HEK293T (cell line): ENCODE measurements at regions not wholly inside any gene's neighbourhood (a gene's known extent, or its start where the extent isn't known, plus 50 kb on each side); places are given as distances from the start of the nearest gene placed in this dataset.

Source experiments
- CTCF ChIA-PET: fragments of 350-600 bp; formaldehyde crosslinking; extraction: SDS; loops from one replicate; lab custom pipeline; 2021; ENCODE audit warnings: antibody characterized with exemption, inconsistent platforms; lab: Yijun Ruan, JAX
- POLR2A ChIA-PET: fragments of 350-600 bp; formaldehyde crosslinking; extraction: SDS; loops from one replicate; lab custom pipeline; 2020; ENCODE audit warnings: antibody characterized with exemption, inconsistent platforms; lab: Yijun Ruan, JAX
- DNase-seq: peaks from one replicate; pipeline ENCODE4 v3.0.0; 2012; ENCODE audit warnings: mixed read lengths; ENCODE audit errors: extremely low spot score
- ARNT ChIP-seq: fragments of 450-650 bp; IDR thresholded peaks from 2 replicates; pipeline ENCODE4 v1.6.1; 2017; ENCODE audit warnings: mild to moderate bottlenecking
- BHLHE40 ChIP-seq: fragments of 450-650 bp; IDR thresholded peaks from 2 replicates; pipeline ENCODE4 v1.6.1; 2016; ENCODE audit warnings: mild to moderate bottlenecking, moderate library complexity, borderline replicate concordance
- CTBP1 ChIP-seq: fragments of 450-650 bp; IDR thresholded peaks from 2 replicates; pipeline ENCODE4 v1.6.1; 2016; ENCODE audit warnings: borderline replicate concordance
- ELF4 ChIP-seq: fragments of 450-650 bp; IDR thresholded peaks from 2 replicates; pipeline ENCODE4 v1.6.1; 2017; ENCODE audit warnings: antibody characterized with exemption
- FOXA1 ChIP-seq: fragments of 450-650 bp; IDR thresholded peaks from 2 replicates; pipeline ENCODE4 v1.6.1; 2016; ENCODE audit warnings: mild to moderate bottlenecking
- FOXK2 ChIP-seq: fragments of 450-650 bp; IDR thresholded peaks from 2 replicates; pipeline ENCODE4 v1.6.1; 2016; ENCODE audit warnings: mild to moderate bottlenecking
- FOXM1 ChIP-seq: fragments of 450-650 bp; IDR thresholded peaks from 2 replicates; pipeline ENCODE4 v1.6.1; 2017; ENCODE audit warnings: mild to moderate bottlenecking, borderline replicate concordance
- HDGF ChIP-seq: fragments of 450-650 bp; IDR thresholded peaks from 2 replicates; pipeline ENCODE4 v1.6.1; 2017; ENCODE audit warnings: antibody characterized with exemption, borderline replicate concordance
- L3MBTL2 ChIP-seq: fragments of 450-650 bp; conservative IDR thresholded peaks from 2 replicates; pipeline ENCODE4 v1.6.1; 2016; ENCODE audit warnings: mild to moderate bottlenecking
- LEF1 ChIP-seq: fragments of 450-650 bp; IDR thresholded peaks from 2 replicates; pipeline ENCODE4 v1.6.1; 2017; ENCODE audit warnings: mild to moderate bottlenecking, borderline replicate concordance
- NFRKB ChIP-seq: fragments of 450-650 bp; IDR thresholded peaks from 2 replicates; pipeline ENCODE4 v1.6.1; 2016; ENCODE audit warnings: mild to moderate bottlenecking, moderate library complexity
- PKNOX1 ChIP-seq: fragments of 450-650 bp; IDR thresholded peaks from 2 replicates; pipeline ENCODE4 v1.6.1; 2016
- SP1 ChIP-seq: fragments of 450-650 bp; IDR thresholded peaks from 2 replicates; pipeline ENCODE4 v1.6.1; 2017
- SUZ12 ChIP-seq: fragments of 450-650 bp; IDR thresholded peaks from 2 replicates; pipeline ENCODE4 v1.6.1; 2016; ENCODE audit warnings: mild to moderate bottlenecking
- TARDBP ChIP-seq: fragments of 450-650 bp; IDR thresholded peaks from 2 replicates; pipeline ENCODE4 v1.6.1; 2016
- ZNF384 ChIP-seq: fragments of 450-650 bp; IDR thresholded peaks from 2 replicates; pipeline ENCODE4 v1.6.1; 2016

GRCh38 chr21:36630485-36631206 lies 68.3 kb upstream of the SIM2 start:
- DNase-seq, result peak; percentile 83
- POLR2A ChIA-PET, result interaction anchor here (0.8 kb wide), 1 partner anchor 68 kb away, joined by 5 read pairs; the partner anchor contains the start of gene SIM2
- CTCF ChIA-PET, result interaction anchor here (0.6 to 2.3 kb wide), 42 partner anchors 9 to 1885 kb away, joined by 3 to 21 read pairs (median 4); no protein-coding TSS in a partner anchor
- TF ChIP-seq ZNF384, result no peak
- TF ChIP-seq L3MBTL2, result no peak
- TF ChIP-seq FOXK2, result no peak
- TF ChIP-seq PKNOX1, result no peak
- TF ChIP-seq CTBP1, result no peak
- no peak for TF ChIP-seq HDGF
- TF ChIP-seq SP1, result no peak

GRCh38 chr21:36636016-36636415 lies 62.9 kb upstream of the SIM2 start:
- ChIA-PET POLR2A (no interaction called here), CTCF (interaction anchor here (0.7 kb wide), 1 partner anchor 38 kb away, joined by 3 read pairs; no protein-coding TSS in a partner anchor)
- TF ChIP-seq HDGF, result no peak
- TF ChIP-seq FOXM1, result no peak
- no peak for TF ChIP-seq SP1
- no peak for TF ChIP-seq PKNOX1
- no peak for TF ChIP-seq ELF4
- DNase-seq, result no peak

GRCh38 chr21:36636439-36636838 lies 62.5 kb upstream of the SIM2 start:
- POLR2A ChIA-PET, result no interaction called here
- DNase-seq, result no peak
- TF ChIP-seq SUZ12 (no peak), ZNF384 (no peak), L3MBTL2 (no peak), BHLHE40 (no peak), ELF4 (no peak), HDGF (no peak), FOXK2 (no peak), PKNOX1 (peak; percentile 38), NFRKB (no peak)
- CTCF ChIA-PET, result no interaction called here

- TF ChIP-seq NFRKB (no peak), PKNOX1 (no peak)
- POLR2A ChIA-PET, result no interaction called here
- CTCF ChIA-PET, result interaction anchor here (1.9 kb wide), 1 partner anchor 9 kb away, joined by 14 read pairs; no protein-coding TSS in a partner anchor
Measured at GRCh38 chr21:36639769-36640168, 59.1 kb upstream of the SIM2 start.

GRCh38 chr21:36640174-36640720 lies 58.7 kb upstream of the SIM2 start:
- POLR2A ChIA-PET, result no interaction called here
- DNase-seq, result no peak
- no peak for TF ChIP-seq NFRKB
- TF ChIP-seq TARDBP, result no peak
- no peak for TF ChIP-seq ZNF384
- TF ChIP-seq PKNOX1, result no peak
- no peak for TF ChIP-seq FOXM1
- TF ChIP-seq ELF4, result no peak
- TF ChIP-seq FOXK2, result no peak
- TF ChIP-seq L3MBTL2, result no peak
- TF ChIP-seq SUZ12, result no peak
- no peak for TF ChIP-seq LEF1
- no peak for TF ChIP-seq FOXA1
- no peak for TF ChIP-seq HDGF
- no peak for TF ChIP-seq ARNT
- TF ChIP-seq BHLHE40, result no peak
- CTCF ChIA-PET, result interaction anchor here (1.9 to 2.5 kb wide), 2 partner anchors 9 to 10 kb away, joined by 14 to 16 read pairs; no protein-coding TSS in a partner anchor

More at GRCh38 chr21:36639769-36640168, 59.1 kb upstream of the SIM2 start:
- DNase-seq, result no peak
